DND-41 (cell line): ENCODE measurements at regions not wholly inside any gene's neighbourhood (a gene's known extent, or its start where the extent isn't known, plus 50 kb on each side); places are given as distances from the start of the nearest gene placed in this dataset.

ENCODE experiments used
- CTCF ChIP-seq: IDR thresholded peaks from 2 replicates; pipeline ENCODE4 v1.5.1; 2012; ENCODE audit warnings: borderline replicate concordance, low read length, moderate library complexity, mild to moderate bottlenecking; ENCODE audit not compliant: poor library complexity, severe bottlenecking; ENCODE audit errors: extremely low read depth
- EZH2 ChIP-seq: IDR thresholded peaks from 3 replicates; pipeline ENCODE4 v1.6.1; 2012; ENCODE audit warnings: borderline replicate concordance, low read depth, mild to moderate bottlenecking, moderate library complexity, low read length, inconsistent platforms; ENCODE audit not compliant: severe bottlenecking

- TF ChIP-seq CTCF, result no peak
- TF ChIP-seq EZH2, result no peak
Measured at GRCh38 chr10:88070080-88070880, 206.9 kb downstream of the PTEN start.
